T-helper 22 cell (primary cell): ENCODE measurements at regions not wholly inside any gene's neighbourhood (a gene's known extent, or its start where the extent isn't known, plus 50 kb on each side); places are given as distances from the start of the nearest gene placed in this dataset.

ENCODE experiments used
- DNase-seq: peaks from one replicate; pipeline ENCODE4 v3.0.0-alpha.2; 2020; ENCODE audit warnings: low read depth

DNA sequence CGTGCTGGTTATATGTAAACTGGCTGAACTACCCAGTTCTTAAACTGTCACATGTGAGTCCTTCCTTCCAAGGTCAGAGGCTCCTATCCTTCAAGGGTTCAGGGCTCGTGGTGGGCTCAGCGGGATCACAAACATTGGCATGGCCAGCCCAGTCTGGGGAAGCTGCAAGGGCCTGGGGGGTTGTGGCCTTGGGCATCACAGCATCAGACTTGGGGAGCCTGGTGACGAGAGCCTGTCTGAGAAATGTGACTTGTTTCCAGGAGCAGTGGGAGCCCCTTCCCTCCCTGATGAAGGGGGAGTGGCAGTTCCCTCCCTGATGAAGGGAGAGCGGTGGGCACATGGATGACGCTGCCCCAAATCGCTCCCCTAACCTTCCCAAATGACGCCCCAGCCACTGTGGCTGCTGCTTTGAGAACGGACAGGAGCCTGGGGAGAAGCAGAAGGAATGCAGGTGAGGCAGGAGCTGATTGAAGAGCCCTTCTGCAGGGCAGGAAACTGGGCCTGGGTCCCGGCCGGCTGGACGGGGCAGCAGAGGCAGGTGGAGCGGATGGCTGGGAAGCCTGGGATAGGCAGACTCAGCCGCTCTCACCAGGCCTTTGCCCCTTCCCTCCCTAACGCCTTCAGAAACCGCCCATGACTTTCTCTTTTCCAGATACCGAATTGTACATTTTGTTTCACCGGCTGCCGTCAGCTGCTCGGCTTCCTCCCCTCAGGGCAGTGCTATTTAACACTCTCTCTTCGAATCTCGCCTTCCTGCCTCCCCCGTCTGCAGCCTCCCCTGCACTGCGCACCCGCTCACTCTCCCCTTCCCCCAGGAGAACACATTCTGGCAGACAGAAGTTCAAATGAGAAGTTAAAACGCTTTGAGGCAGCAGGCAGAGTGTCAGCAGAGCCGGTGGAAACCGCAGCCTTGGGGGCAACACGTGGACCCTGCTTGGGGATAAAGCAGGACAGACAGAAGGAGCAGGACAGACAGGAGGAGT is 1486.7 kb downstream of the BRD1 start:
- no peak for DNase-seq

DNA sequence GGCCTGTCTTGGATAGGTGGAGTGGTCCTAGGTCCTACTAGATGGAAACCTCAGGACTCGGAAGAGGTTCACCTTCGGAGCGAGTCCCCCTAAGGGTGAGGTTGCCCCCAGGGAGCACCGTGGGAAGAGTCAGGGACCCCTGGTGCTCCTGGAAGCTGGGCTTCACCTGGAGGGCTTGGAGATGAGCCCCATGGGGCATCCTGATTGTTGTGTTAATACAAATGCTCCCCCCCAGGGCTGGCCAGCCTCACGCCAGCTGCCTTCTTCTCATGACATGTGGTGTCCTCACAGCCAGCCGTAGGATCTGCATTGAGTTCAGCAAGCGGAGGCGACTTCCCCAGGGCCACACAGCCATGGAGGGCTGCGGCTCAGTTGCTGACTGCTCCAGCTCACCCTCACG is 1487.5 kb downstream of the BRD1 start:
- no peak for DNase-seq

DNA sequence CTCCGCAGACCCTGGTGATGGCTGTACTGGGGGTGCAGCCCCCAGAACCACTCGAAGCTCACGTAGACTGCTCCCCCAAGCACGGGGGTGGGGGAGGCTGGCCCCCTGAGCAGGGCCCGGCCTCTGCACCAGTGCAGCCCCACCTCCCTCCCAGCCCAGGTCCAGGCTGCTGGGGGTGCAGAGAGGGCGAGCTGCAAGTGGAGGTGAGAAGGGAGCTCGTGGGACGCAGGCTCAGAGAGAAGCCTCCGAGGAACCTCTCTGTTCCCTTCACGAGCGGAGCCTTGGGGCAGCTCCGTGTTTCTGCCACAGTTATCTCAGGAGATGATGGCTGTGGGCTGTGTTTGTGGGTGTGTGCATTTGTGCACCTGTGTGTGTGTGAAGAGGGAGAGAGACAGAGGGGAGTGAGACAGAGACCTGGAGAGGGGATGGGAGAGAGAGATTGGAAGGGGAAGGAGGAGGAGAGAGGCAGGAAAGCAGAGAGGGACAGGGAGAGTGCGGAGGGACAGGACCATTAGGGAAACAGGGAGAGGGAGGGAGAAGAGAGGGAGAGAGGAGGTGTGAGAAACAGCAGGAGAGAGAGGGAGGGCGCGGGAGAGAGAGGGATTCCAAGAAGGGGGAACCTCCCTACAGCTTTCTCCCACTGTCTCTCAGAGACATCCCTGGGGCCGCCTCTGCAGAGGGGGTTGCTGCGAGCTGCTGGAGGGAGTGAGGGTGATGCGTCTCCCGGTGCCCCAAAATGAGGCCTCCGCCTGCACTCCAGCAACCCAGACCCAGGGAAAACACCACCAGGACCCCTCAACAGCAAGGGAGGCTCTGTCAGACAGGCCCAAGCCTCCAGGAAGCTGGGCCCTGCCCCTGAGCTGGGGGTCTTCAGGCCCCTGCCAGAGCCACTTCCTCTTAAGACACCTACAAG is 1488.6 kb downstream of the BRD1 start:
- no peak for DNase-seq

DNA sequence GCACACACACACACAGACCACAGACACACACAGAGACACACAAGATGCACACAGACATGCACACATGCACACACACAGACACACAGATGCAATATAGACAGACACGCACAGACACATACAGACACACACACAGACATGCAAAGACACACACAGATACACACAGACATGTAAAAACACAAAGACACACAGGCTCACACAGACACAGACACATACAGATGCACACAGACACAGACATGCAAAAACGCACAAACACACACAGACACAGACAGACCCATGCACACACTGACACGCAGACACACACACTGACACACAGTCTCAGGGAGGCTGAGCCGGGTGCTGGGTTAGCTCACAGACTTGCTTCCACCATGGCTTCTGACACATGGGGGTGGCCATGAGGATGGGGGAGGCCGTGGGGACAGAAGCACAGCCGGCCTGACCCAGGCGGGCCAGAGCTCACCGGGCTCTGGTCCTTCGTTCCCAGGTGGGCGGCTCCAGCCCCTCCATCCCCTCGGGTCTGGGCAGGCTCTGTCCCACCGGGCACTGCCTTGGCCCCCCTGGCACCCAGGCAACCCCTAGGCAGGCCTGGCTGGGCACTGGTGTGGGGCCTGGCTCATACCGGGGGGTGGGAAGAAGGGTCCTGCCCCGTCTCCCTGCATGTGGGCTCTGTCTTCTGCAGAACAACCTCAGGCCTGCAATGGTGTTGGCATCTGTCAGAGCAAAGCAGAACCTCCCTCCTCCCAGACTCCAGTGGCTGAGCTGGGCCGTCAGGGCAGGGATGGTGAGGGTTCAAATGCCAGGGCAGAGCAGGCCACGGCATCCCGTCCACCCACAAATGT is 1489.5 kb downstream of the BRD1 start:
- no peak for DNase-seq

DNA sequence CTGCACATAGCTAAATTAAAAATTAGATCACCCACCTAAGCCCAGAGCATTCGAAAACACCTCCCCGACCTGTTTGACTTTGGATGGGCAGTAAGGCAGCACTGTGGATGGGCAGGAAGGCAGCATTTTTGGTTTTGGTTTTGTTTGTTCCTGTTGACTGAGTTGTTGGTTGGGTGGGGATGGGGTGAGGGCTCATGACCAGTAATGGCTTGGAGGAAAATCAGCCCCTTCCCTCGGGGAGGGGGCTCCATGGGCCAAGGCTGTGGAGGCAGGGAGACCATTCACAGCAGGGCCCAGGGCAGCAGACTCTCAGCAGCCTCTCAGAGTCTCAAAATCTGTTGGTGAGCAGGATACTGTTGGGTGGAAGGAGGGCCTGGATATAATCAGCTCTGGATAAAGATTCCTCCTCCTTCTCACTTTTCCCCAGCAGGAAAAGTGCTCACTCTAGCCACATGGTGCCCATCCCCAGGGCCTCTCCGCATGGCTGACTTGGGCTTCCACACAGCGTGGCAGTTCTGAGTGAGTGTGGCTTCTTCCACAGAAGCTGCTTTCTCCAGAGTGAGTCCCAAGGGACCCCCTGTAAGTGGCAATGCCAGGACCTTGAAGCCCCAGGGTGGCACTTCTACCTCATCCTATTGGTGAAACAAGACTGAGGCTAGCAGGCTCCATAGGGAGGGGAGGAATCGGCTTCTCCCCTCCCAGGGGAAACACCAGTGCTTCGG is 1491.2 kb downstream of the BRD1 start:
- no peak for DNase-seq

DNA sequence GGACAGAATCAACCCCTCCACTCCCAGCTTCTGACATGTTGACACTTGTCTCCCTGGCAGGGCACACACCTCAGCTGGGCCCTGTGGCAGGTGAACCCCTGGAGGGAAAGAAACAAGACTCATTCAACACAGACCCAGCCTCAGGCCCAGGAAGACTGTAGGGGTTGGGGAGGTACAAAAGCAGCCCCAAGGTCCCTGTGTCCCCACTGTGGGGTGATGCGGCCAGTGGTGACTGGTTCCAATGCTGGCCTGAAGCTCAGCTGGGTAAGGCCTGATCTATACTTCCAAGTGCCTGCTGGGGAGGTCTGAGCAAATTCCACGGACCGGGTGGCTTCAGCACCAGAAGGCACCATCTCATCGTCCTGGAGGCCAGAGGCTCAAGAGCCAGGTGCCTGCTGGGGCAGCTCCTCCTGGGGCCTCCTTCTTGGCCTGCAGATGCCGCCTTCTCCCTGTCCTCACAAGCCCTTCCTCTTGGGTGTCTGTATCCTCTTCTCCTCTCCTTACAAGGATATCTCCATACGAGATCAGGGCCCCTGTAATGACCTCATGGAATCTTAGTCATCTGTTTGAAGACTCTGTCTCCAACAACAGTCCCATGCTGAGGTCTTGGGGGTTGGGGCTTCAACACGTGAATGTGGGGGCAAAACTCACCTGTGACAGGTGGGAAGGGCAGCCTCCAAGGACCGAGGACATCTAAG is 1492.1 kb downstream of the BRD1 start:
- DNase-seq: no peak

DNA sequence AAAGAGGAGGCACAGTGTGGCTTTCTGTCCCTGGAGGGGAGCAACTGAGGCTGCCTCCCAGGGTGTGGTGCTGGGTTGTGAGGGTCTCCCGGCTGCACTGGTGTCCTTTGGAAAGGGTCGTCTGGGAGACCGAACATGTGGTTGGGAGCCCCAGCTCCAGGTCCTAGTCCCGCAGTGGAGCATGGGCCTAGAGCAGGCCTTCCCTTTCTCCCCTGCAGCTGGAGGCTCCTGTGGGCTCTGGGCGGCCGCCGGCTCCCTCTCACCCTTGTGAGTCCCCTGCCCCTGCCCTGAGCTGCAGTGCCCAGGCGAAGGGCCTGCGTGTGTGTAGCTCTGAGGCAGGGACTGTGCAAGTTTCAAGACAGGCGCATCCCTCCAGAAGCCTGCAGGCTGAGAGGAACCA is 1492.7 kb downstream of the BRD1 start:
- no peak for DNase-seq

DNA sequence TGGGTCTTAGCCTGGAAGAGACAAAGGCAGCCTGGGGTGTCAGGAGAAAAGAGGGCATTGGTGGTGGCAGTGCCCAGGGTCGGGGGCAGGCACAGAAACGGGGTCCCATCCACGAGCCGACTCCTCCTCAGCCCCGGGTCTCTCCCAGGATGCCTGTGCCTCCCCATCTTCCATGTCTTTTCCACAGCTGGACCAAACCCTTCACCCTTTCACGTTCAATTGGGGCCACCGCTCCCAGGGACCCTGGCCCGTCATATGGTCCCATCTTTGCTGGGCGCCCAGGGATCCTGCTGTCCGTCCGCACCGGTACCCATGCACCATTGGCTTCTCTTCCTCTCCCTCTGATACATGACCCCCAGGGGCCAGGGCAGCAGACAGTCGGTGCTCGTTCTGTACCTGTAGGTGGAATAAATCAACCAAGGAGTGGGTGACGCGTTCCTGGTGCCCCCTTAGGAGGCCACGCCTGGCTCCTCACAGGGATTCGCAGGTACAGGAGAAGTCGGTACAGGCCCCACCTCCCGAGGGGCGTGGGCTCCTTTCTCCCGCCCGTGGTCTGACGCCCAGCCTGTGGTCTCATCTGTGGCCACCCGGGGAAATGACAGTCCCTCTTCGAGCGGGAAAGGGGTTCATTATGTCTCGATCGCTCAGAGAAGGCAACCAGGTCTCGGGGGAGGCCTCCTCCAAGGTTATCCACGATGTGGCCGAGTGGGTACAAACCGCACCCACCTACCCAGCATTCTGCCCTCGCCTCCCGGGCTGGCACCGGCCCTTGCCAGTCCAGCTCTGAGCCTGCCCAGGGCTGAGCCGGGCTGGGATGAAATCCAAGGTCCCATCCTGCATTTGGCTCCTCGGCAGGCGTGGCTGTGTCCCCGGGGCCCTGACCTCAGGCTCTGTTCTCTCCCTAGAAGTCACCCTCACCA is 1493.6 kb downstream of the BRD1 start:
- DNase-seq: no peak

DNA sequence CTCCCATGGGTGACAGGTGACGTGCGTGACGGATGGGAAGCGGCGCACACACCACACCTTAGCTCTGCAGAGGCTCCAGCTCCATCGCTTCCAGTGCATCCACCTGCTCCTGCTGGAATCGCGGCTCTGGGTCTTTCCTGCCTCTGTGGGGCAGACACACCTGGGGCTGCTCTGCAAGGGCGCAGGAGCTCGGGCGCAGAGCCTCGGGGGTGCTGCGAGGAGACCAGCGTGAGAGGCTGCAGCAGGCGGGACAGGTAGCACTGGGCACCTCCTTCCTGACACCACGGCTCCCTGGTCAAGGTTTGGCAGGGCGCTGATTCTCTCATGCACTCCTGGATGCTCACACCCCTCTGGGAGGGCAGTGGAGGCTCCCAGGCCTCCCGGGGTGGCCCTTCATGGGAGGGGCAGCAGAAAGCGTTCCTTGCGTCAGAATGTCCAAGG is 1494.3 kb downstream of the BRD1 start:
- no peak for DNase-seq

DNA sequence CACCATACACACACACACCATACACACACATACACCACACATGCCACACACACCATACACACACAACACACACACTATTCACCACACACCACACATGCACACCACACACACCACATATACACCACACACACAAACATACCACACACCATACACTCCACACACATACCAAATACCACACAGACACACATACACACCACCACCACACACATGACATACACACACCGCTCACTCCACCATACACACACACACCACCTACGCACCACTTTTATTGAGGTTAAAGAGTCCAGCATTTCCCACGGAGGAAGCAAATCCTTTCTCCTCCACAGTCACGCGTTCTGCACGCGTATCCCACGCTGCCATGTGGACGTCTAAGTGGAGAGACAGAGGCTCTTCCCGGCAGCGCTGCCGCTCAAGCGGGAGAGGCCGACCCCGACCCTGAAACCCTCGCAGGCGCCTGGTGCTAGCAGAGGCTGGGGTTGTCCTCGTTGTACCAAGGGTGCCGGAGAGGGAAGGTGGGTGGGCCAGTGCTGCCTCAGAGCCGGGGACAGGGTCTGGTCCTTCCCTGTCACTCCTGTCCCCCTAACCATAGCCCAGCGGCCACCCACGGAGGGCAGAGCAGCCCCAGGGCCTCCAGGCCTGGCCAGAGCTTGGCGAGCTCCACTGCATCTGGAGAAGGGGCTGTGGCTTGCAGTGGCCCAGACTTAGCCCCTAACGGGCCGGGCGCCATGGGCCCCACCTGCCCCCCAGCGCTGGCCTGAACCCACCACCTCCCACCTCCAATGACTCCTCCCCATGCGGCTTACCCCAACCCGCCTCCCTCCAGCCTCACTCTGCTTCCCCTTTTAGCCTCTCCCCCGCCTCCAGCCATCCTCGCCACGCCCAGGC is 1495.0 kb downstream of the BRD1 start:
- DNase-seq: no peak

DNA sequence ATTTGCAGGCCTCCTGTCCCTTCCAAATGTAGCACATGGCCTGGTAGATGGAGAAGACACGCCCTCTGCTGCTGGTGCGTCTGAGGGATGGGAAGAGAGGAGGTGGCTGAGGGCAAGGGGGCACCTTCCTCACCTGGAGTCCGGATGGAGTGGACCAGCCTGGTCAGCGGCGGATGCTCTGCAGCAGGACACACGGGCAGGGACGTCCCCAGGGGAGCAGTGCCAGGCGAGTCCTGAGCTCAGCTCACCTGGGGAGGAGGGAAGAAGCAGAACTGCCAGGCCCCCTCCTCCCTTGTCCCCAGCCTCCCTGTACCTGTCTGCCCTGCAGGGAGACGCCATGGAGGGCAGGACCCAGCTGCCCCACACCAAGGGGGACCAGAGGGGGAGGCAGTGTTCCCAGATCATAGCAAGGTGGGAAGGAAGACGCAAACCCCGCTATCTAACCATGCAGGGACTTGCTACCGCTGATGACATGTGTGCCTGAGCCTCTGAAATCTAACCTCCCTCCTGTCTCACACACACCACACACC is 1495.9 kb downstream of the BRD1 start:
- DNase-seq: no peak

DNA sequence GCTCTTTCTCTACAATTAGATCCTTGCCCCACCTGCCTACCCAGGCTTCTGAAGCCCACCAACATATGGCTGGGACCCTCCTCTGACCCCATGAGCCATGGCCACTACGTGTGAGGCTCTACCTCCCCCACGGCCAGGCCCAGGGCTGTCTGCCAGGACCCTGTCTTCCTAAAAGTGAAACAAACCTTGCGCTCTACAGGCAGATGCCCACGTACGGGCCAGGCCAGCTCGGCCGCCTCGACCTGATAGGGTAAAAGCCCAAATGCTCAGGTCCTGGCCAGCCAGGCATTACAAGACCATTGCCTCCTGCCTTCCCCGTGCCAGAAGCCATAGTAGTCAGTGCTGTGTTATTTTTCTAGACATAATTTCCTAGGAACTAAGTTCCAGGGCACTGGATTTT is 1496.4 kb downstream of the BRD1 start:
- DNase-seq: no peak

DNA sequence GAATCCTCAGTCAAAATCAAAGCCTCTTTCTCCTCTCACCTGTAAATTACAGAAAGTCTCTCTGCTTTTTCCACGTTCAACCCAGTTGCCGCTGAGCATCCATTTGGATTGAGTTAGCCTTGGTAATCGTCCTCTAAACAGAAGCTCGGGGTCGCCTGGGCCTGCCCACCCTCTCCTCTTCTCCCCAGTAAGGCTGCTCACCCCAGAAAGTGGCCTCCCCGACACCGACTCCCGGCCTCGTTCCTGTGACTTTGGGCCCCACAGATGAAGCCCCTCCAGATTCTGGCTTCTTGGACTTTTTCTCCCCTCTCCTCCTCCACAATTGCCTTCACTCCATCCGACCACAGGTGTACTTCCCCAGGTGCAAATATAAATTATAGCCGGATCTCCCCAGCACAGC is 1500.0 kb downstream of the BRD1 start:
- DNase-seq: no peak

DNA sequence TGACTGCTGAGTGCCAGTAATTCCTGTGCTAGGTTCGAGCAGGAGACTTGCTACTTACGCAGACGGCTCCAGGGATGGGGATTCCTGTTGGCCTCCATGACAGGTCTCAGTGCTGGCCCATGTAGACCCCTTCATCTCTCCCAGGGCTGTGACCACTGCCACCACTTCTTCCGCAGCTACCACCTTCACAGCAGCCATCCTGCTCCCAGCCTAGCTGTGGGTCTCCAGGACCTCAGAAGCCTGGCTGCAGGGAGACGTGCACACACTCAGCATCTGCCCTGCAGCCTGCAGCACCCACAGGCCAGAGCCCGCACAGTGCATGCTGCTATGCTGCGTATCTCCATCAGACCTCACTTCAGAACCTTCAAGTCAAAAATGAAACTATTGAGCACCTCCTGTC is 1503.9 kb downstream of the BRD1 start:
- DNase-seq: no peak

DNA sequence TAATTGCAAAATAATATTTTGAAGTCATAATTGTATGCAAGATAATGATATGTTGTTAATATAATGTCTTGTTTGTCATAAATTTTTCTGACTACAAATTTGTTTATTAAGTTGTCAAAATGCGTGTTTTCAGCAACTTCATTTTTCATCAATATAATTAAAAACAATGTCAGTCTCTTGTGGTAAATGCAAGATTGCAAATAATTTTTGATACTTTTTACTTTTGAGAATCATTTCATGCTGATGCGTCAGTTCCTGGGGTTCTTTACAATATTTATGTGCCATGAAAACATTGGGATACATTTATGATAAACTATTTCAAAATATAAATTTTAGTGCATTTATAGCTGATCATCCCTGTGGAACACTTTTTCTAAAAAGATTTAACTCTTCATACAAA is 1504.8 kb downstream of the BRD1 start:
- no peak for DNase-seq

DNA sequence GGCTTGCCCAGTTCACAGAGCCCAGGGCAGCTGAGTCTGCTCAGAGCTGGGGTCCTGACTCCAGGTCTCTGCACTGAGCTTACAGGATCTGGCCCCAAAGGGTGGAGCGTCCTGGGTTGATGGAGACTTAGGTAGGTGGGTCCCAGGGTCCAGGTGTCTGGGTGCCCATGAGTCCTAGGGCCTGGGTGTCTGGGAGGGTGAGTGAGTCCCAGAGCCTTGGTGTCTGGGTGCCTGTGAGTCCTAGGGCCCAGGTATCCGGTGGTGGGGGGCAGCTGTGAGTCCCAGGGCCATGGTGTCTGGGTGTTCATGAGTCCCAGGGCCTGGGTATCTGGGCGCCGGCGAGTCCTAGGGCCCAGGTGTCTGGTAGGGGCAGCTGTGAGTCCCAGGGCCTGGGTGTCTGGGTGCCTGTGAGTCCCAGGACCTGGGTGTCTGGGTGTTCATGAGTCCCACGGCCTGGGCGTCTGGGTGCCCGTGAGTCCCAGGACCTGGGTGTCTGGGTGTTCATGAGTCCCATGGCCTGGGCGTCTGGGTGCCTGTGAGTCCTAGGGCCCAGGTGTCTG is 1505.6 kb downstream of the BRD1 start:
- DNase-seq: no peak

DNA sequence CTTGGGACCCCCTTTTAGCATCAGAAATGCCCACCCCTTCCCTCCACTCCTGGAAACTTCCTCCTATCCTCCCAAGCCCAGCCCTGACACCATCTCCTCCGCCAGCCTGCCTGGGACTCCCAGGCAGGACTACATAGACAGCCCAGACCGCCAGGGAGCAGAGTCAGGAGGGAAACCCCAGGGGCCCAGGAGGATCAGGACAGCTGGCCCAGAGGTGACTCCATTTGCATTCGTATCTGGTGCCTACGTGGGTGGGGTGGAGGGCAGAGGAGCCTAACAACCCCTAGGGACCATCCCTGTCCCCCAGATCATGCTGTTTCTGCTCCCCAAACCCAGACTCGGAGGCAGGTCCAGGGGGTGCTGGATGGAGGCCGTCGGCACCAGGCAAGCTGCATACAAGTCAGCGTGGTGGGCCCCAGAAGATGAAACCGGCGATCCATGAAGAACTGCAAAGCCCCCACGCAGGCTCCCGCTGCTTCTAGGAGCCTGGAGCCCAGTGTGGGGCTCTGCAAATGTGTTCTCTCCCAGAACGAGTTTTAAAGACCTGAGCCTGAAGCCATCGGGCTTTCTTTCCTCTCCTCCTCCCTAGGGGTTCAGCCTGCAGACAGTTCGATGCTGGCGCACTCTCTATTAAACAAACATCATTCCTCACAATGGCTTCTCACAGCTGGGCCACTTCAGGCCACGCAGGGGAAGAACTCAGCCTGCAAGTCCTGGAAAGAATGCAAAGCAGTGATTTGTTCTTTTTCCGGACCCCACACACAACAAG is 1506.8 kb downstream of the BRD1 start:
- DNase-seq: no peak
